Stimulated activated naive CD8-positive, alpha-beta T cell treated with anti-CD3 and anti-CD28 coated beads, Interleukin-15, Interleukin-2, amounts not matched to agents 100 U/mL and 50 U/mL, for 24 hours (primary cell): ENCODE measurements at regions not wholly inside any gene's neighbourhood (a gene's known extent, or its start where the extent isn't known, plus 50 kb on each side); places are given as distances from the start of the nearest gene placed in this dataset.
"Not testable (repeated sequence)": the region's sequence is repeated elsewhere in the genome, so short reads cannot be mapped to it uniquely, and the experiment has no call there.

Experiments
- ATAC-seq: fragments of 150-1000 bp; cut with Tn5 transposase; one replicate; pipeline ENCODE4 v1.10.0; 2021
- DNase-seq: peaks from one replicate; pipeline ENCODE4 v3.0.0; 2021

DNA sequence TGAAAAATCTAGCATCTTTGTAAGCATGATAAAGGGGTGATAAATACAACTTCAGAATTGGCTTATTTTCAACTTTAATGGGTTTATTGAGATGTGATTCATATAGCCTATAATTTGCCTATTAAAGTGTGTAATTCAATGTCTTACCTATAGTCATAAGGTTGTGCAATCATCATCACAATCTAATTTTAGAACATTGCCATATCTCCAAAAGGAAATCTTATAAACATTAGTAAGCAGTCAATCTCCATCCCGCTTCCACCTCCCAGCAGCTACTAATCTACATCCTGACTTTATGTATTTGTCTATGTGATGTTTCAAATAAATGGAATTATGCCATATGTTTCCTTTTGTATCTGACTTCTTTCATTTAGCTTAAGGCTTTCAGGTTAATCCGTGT lies 145.2 kb upstream of the KLHL1 start:
- no peak for ATAC-seq
- DNase-seq: no peak

GRCh38 chr13:70249332-70250064 lies 141.2 kb upstream of the KLHL1 start:
- DNase-seq: no peak
- no peak for ATAC-seq

- ATAC-seq (no peak), DNase-seq (no peak)
Observed at GRCh38 chr13:70237131-70237530, 128.9 kb upstream of the KLHL1 start.

DNA sequence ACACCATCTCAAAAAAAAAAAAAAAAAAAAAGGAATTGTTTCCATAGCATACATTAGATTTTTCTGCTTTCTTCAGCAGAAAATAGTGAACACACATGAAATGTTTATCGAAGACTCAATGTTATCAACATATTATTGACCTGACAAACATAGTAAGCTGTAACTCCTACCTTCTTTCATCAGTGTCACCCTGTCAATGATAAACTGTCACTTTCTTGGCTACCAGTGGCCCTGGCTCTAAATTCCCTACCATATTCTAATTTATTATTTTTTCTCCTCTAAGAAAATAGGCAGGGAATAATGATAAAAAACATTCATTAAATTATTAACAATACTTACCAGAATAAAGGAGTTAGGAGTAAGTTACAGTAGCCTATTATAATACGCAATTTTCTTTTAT lies 127.3 kb upstream of the KLHL1 start:
- DNase-seq: no peak
- ATAC-seq: no peak

- ATAC-seq: no peak
- DNase-seq: no peak
Observed at GRCh38 chr13:70223911-70224310, 115.7 kb upstream of the KLHL1 start.

DNA sequence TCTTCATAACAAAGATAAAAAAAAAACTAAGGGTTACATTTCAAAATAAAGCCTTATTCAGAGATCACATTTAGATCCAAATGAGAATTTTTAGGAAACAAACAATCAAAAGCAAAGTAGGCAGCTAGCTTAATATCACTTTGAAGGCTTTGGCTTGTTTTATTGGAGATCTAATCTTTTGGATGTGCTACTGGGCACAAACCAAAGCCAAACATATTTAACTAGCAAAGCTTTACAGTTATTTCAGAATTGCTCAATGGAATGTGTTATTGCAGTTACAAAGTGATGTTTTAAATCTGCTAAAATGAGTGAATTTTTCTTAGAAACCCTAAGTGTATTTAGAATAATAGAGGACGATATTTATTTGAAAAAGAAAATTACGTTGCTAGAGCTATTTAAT lies 114.7 kb upstream of the KLHL1 start:
- DNase-seq (no peak), ATAC-seq (no peak)

DNA sequence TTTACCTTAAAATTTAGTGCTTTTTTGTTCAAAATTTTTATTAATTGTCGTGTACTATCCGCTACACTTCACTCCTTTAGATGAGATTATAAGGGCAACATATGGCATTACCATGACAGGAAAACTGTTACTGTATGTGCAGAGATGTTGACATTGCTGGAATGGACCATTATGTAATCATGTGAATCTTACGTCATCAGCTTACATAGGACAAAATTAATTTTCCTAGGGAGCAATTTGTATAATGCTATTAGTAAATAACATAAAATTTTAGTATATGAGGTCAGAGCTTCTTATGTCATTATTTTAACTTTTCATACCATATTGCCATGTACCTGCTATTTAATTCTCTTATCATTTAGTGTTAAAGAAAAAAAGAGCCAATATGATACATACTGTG lies 110.4 kb upstream of the KLHL1 start:
- DNase-seq: no peak
- no peak for ATAC-seq

DNA sequence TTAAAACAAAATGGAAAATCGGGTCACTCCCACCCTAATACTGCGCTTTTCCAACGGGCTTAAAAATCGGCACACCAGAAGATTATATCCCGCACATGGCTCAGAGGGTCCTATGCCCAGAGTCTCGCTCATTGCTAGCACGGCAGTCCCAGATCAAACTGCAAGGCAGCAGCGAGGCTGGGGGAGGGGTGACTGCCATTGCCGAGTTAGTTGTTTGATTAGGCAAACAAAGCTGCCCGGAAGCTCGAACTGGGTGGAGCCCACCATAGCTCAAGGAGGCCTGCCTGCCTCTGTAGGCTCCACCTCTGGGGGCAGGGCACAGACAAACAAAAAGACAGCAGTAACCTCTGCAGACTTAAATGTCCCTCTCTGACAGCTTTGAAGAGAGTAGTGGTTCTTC lies 100.7 kb upstream of the KLHL1 start:
- not testable (repeated sequence) for ATAC-seq, DNase-seq

DNA sequence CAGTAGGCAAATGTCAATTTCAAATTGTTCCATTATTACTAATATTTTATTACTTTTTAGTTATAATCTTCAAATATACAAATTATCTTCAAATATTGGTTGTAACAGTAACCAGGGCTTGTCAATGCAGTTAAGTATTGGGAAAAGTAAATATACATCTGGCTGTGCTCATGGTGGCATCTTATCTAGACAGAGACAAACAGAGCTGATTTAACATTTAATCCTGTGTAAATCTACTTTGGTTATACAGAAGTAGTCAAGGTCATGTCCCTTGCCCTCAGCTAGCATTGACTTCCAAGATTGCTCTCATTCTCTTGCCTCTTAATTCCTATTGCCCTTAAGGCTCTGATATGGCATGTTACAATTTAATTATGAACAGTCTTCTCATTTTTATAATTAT lies 98.4 kb upstream of the KLHL1 start:
- DNase-seq (no peak), ATAC-seq (no peak)

DNA sequence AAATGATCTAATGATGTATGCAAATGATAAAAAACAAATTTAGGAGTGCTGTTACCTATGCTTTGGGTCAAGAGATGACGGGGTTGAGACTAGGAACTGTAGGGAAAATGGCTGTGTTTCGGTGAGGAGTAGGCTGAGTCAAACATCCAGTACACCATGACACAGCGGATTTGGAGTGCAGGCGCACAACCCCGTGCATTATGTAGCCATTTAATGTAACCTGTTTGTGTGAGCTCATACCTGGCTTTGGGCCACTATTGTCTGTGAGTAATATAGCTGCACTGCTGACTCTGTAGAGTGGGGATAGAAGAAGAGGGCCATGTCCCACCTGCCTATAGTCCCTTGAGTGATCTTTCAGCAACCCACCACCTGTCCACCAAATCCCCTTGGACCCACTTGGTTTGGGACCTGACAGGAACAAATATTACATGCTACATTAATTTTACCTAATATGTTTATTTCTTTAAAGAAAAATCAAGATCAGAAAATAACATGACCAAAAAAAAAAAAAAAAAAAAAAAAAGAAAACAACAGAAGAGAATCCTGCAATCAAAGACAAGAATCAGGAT lies 95.5 kb upstream of the KLHL1 start:
- no peak for DNase-seq
- no peak for ATAC-seq

DNA sequence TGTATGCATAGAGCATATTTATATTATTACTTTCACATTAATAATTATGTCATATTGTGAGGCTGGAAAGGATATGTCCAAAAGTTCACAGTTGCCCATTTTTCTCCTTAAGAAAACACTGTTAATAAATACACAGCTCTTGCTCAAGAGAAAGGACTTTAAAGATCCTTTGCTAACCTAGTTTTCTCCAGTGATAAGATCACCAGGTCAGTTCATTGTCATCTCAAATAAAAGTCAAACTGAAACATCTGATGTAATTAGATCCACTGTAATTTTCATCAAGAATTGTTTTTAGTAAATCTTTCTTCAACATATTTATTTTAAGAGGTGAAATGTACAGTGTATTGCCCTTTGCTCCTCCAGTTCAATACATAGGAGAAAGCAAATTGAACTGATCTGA lies 82.8 kb upstream of the KLHL1 start:
- DNase-seq (no peak), ATAC-seq (no peak)

DNA sequence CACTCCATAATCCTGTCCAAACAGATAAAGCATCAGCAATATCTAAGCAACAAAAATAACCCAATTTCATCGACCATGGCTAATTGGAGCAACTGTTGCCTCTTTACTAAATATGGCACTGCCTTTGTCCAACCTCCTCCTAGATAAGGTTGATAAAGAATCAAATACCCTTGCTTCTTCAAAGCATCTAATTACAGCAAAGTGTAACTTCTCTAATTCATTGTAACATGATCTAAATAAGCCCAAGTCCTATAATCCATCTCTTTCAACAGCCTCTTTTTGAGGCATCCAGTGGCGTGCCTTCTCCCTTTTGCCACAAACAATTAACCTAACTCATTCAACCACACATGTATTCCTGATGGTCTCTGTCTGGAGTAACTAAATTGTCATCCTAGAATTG lies 81.7 kb upstream of the KLHL1 start:
- DNase-seq: no peak
- ATAC-seq: no peak

DNA sequence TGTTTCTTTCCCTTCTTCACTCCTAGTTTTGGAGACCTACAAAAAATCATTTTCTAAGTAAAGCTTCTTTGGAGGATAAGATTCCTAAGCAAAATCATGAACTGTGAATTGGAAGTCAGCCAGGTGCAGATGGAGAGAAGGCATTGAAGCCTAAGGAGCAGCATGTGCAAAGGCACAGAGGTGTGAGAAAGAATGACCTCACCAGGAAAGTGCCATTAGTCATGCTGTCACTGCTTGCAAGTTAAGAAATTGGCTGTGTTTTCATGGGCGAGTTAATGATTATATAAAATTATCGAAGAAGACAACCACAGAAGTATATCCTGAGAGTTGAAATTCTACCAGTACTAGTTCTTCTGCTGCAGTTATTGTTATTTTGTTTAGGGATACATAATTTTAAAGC lies 80.3 kb upstream of the KLHL1 start:
- no peak for ATAC-seq

DNA sequence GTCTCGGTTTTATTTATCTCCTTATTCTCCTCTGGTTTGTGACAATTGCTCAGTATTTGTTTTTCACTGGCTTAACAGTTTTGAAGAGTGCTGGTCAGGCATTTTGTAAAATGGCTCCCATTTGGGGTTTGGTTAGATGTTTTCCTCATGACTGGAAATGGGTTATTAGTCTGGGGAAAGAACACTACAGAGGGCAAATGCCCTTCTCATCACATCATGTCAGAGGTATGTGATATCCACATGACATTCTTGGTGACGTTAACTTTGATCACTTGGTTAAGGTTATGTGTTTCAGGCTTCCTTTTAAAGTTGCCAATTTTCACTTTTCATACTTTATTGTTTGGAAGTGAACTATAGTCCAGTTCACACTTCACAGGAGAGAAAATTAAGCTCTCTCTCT lies 74.8 kb upstream of the KLHL1 start:
- ATAC-seq (no peak), DNase-seq (no peak)

More for the DNA sequence above, 80.3 kb upstream of the KLHL1 start:
- DNase-seq: no peak
